Progenitor cell of endocrine pancreas (in vitro differentiated cells): ENCODE measurements at regions not wholly inside any gene's neighbourhood (a gene's known extent, or its start where the extent isn't known, plus 50 kb on each side); places are given as distances from the start of the nearest gene placed in this dataset.
"Not testable (repeated sequence)": the region's sequence is repeated elsewhere in the genome, so short reads cannot be mapped to it uniquely, and the experiment has no call there.

ENCODE experiments used
- DNase-seq: peaks from one replicate; pipeline ENCODE4 v3.0.0; 2021; ENCODE audit warnings: low spot score; ENCODE audit not compliant: unreplicated experiment
- H3K27ac Mint-ChIP-seq: 2 replicates; pipeline ENCODE4 v1.8.0; 2021; ENCODE audit warnings: mild to moderate bottlenecking, moderate library complexity, mixed read lengths
- H3K27me3 Mint-ChIP-seq: 2 replicates; pipeline ENCODE4 v1.8.0; 2021; ENCODE audit warnings: mixed read lengths
- H3K36me3 Mint-ChIP-seq: 2 replicates; pipeline ENCODE4 v1.8.0; 2022; ENCODE audit warnings: mixed read lengths; ENCODE audit not compliant: insufficient read depth
- H3K4me1 Mint-ChIP-seq: 2 replicates; pipeline ENCODE4 v1.8.0; 2021; ENCODE audit warnings: low read depth, mixed read lengths
- H3K4me3 Mint-ChIP-seq: 2 replicates; pipeline ENCODE4 v1.8.0; 2021; ENCODE audit warnings: low read depth, mild to moderate bottlenecking, moderate library complexity, mixed read lengths
- H3K9me3 Mint-ChIP-seq: 2 replicates; pipeline ENCODE4 v1.8.0; 2021; ENCODE audit warnings: low read depth, mixed read lengths
- TF ChIP-seq, protein P1 (sequence below): fragments of 200-600 bp; sonication (generic); IDR thresholded peaks from one replicate; pipeline ENCODE4 v1.5.0; 2021; ENCODE audit warnings: antibody characterized with exemption, mild to moderate bottlenecking; ENCODE audit not compliant: unreplicated experiment

DNA sequence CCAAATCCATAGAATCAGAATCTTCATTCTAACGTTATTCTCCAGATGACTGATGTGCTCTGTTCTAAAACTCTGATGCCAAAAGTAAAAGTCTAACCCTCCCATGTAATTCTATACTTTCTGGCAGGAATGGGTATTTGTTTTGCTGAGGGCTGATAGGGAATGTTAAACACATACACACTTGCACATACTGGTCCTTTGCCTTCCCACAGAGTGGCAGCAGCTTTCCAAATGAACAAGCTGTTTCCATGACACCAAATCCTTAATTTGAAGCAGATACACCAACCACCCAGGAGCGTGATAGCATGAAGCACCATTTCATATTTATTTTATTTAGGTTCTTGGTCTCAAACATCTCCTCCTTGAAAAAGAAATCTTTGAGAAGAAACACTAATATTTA, 155.5 kb upstream of the PRDX4 start:
- TF ChIP-seq, protein P1, sequence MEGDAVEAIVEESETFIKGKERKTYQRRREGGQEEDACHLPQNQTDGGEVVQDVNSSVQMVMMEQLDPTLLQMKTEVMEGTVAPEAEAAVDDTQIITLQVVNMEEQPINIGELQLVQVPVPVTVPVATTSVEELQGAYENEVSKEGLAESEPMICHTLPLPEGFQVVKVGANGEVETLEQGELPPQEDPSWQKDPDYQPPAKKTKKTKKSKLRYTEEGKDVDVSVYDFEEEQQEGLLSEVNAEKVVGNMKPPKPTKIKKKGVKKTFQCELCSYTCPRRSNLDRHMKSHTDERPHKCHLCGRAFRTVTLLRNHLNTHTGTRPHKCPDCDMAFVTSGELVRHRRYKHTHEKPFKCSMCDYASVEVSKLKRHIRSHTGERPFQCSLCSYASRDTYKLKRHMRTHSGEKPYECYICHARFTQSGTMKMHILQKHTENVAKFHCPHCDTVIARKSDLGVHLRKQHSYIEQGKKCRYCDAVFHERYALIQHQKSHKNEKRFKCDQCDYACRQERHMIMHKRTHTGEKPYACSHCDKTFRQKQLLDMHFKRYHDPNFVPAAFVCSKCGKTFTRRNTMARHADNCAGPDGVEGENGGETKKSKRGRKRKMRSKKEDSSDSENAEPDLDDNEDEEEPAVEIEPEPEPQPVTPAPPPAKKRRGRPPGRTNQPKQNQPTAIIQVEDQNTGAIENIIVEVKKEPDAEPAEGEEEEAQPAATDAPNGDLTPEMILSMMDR, result no peak
- no peak overlapping the region for H3K4me3 Mint-ChIP-seq
- no peak for DNase-seq
- peaks cover 14% of the 10 kb centered on the region for H3K4me1 Mint-ChIP-seq
- H3K36me3 Mint-ChIP-seq, result peaks cover 1% of the 10 kb centered on the region
- peaks cover 7% of the 10 kb centered on the region for H3K9me3 Mint-ChIP-seq
- no peak overlapping the region for H3K27ac Mint-ChIP-seq
- no peaks in the 10 kb centered on the region for H3K27me3 Mint-ChIP-seq

DNA sequence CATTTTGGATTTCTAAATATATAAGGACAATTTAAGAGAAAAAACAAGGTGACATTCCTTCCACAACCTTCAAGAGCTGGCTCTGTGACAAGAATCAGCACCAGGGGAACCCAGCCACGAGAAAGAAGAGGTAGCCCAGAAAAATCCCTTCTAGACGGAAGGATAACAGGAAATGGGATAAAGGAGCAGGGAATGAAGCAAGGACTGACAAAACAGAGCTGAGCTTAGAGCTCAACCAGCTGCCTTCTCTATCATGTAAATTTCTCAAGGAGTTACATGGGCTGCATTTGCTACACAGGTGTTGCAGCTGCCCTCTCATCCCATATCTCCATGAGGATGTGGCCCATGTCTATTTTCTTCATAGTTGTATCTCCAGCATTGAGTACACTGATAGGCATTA, 154.2 kb upstream of the PRDX4 start:
- Mint-ChIP-seq H3K4me3 (no peak overlapping the region), H3K27me3 (no peaks in the 10 kb centered on the region), H3K4me1 (peaks cover 14% of the 10 kb centered on the region), H3K27ac (no peak overlapping the region), H3K9me3 (peaks cover 7% of the 10 kb centered on the region), H3K36me3 (peaks cover 1% of the 10 kb centered on the region)
- no peak for DNase-seq
- TF ChIP-seq, protein P1, result no peak

DNA sequence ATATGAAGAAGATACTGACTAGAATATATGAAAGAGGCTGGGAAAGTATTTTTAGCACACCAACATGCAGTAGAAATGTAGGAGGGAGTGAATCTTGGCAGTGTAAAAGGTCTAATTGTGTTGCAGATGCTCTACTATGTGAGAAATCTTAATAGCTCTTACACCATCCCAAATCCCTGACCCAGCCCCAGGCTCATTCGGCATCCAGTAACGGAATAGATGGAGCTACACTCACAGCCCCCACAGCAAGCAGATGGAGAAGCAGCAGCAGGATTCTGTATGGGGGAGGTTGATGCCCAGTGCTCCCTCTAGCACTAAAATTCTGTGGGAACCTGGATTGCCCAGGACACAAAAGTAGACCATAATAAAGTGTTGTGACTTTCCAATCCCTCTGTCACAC, 153.2 kb upstream of the PRDX4 start:
- Mint-ChIP-seq H3K27me3 (no peaks in the 10 kb centered on the region), H3K9me3 (peaks cover under 1% of the 10 kb centered on the region), H3K27ac (no peak overlapping the region), H3K4me3 (no peak overlapping the region), H3K36me3 (no peaks in the 10 kb centered on the region), H3K4me1 (peaks cover 14% of the 10 kb centered on the region)
- TF ChIP-seq, protein P1, result no peak
- DNase-seq, result no peak

DNA sequence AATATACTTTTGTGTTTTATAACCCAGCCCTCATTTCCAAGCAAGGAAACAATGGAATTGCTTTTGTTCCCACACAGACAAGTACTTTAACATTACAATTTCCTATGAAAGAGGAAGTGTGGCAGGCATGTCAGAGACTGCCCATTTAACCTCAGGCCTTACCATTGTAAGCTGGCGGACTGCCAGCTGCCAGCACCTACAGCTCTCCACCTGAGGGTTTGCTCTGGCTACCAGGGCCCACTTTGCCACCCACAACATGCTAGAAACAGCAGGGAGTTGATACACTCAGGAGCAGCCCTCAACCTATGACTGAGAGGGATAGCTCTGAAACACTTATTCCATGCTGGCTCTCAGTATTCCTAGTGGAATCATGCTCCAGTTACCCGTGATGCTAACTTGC, 152.3 kb upstream of the PRDX4 start:
- Mint-ChIP-seq H3K4me3 (no peak overlapping the region), H3K9me3 (no peaks in the 10 kb centered on the region), H3K27ac (no peak overlapping the region), H3K4me1 (peaks cover 14% of the 10 kb centered on the region), H3K36me3 (no peaks in the 10 kb centered on the region), H3K27me3 (no peaks in the 10 kb centered on the region)
- TF ChIP-seq, protein P1, result no peak
- no peak for DNase-seq

DNA sequence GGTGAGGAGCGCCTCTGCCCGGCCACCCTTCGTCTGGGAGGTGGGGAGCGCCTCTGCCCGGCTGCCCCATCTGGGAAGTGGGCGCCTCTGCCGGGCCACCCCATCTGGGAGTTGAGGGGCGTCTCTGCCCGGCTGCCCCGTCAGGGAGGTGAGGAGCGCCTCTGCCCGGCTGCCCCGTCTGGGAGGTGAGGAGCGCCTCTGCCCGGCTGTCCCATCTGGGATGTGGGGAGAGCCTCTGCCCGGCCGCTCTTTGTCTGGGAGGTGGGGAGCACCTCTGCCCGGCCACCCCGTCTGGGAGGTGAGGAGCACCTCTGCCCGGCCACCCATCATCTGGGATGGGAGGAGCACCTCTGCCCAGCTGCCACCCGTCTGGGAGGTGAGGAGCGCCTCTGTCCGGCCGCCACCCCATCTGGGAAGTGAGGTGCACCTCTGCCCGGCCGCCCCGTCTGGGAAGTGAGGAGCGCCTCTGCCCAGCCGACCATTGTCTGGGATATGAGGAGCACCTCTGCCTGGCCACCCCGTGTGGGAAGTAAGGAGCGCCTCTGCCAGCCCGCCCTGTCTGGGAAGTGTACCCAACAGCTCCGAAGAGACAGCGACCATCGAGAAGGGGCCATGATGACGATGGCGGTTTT, 144.2 kb upstream of the PRDX4 start:
- H3K27ac Mint-ChIP-seq, result not testable (repeated sequence)

DNA sequence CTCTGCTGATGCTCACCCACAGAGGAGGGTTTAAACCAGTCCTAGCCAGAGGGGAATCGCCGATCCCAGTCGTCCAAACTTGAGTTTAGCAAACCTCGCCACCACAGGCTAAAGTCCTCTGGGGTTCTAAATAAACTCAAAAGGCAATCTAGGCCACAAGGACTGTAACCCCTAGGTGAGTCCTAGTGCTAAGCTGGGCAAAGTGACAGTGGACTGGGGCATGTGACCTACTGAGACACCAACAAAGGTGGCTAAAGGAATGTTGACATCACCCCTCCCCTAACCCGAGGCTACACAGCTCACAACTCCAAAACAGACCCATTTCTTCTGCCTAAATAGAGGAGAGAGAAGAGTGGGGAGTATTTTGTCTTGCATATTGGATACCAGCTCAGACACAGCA, 142.8 kb upstream of the PRDX4 start:
- TF ChIP-seq, protein P1, result no peak
- Mint-ChIP-seq H3K27me3 (no peaks in the 10 kb centered on the region), H3K27ac (no peak overlapping the region), H3K4me3 (no peak overlapping the region), H3K4me1 (no peaks in the 10 kb centered on the region), H3K36me3 (peaks cover 2% of the 10 kb centered on the region), H3K9me3 (peaks cover 18% of the 10 kb centered on the region)
- no peak for DNase-seq

More for the DNA sequence above, 144.2 kb upstream of the PRDX4 start:
- H3K4me1 Mint-ChIP-seq, H3K27me3 Mint-ChIP-seq, DNase-seq, H3K36me3 Mint-ChIP-seq, H3K4me3 Mint-ChIP-seq: not testable (repeated sequence)
- H3K9me3 Mint-ChIP-seq, result peaks cover 18% of the 10 kb centered on the region
